KG1 (cell line): ENCODE measurements at regions not wholly inside any gene's neighbourhood (a gene's known extent, or its start where the extent isn't known, plus 50 kb on each side); places are given as distances from the start of the nearest gene placed in this dataset.
"Not testable (repeated sequence)": the region's sequence is repeated elsewhere in the genome, so short reads cannot be mapped to it uniquely, and the experiment has no call there.

Source experiments
- DNase-seq: peaks from one replicate; lab custom pipeline; 2025; lab: John Stamatoyannopoulos, UW

DNA sequence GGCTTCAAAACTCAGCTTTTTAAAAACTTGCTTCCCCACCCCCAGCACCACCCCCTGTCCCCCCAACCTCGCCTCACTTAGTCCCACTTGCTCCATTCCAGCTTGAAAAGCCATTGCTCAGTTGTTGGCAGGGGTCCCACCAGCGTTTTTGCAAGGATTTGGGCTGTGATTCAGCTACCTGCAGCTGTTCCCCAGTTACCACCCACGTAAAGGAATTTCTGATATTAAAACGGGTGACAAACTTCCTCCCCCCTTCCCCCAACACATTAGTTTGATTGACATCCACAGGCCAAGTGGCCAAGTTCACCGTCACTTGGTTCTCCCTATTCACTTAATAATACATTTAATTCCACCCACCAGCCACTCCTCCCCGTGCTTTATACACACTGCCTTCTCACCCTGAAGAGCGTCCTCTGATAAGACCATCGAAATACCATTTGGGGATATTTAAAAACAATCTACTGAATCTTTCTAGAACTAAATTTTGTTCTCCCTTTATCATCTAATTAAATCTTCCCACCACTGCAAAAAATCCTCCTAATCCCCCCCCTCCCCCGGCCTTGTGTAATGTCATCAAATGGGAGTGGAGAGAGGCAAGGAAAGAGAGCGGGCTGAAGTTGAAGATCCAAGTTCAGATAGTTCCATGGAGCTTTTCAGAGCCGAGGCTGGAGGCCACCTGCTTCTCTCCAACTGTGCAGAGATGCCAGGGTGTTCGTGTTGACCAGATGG is 55.1 kb downstream of the SOX9 start:
- no peak for DNase-seq

- DNase-seq = no peak
Measured at GRCh38 chr17:72176516-72176851, 55.7 kb downstream of the SOX9 start.

GRCh38 chr17:72176951-72177660 is 56.3 kb downstream of the SOX9 start:
- DNase-seq = no peak

DNA sequence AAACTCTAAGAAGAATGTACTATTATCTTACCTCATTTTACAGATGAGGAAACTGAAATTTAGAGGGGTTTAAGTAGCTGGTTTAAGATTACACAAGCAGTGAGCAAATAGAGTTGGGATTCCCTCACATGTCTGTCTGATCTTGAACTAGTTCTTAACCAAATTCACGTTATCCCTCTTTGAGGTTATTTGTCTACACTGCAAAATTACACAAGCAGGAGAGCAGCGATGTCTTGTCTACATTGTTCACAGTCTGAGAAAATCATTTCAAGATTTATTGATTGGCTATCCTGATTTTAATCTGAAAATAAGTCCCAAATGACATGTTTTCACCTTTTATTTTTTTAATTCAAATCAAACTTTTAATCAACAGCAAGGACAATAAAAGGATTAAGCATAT is 56.9 kb downstream of the SOX9 start:
- no peak for DNase-seq

DNA sequence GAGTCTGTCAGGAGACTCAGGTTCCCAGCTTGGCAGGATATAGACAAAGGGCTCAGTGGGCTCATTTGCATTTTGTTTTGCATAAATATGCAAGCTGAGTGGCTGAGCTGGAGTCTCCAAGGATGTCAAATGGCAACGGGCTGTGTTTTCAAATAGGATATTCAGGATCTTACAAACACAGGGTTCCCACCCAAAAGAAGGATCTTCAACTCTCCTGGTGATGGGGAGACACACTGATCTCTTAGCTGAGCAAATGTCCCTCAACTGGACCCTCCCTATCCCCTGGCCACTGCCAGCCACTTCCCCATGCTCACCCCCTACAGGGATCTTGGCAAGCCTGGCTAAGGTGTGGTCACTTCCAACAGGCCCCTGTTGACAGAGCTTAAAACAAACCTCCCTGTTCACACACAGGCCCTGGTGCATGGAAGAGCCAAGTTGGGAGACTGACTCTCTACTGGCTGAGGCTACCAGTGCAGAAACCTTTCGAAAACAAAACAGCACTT is 61.6 kb downstream of the SOX9 start:
- no peak for DNase-seq

- DNase-seq = no peak
Measured at GRCh38 chr17:72183194-72183685, 62.4 kb downstream of the SOX9 start.

DNA sequence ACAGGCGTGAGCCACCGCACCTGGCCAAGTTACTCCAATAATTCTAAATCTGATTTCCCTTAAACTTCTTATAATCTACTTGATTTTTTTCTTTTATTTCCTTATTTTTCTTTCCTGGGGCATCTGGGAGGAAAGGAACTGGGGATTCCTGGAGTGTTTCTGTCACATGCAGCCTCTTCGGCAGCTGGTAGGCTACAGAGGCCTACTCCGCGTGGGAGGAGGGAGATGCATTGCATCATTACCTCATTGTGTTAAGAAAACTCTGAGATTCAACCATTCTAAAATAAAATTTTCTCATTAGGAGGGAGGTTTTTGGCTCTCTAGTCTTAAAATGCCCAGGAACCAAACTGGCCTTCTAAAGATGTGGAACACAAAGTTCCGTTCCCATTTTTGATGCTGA is 64.0 kb downstream of the SOX9 start:
- DNase-seq = no peak

- DNase-seq = no peak
Measured at GRCh38 chr17:72185564-72185963, 64.7 kb downstream of the SOX9 start.

DNA sequence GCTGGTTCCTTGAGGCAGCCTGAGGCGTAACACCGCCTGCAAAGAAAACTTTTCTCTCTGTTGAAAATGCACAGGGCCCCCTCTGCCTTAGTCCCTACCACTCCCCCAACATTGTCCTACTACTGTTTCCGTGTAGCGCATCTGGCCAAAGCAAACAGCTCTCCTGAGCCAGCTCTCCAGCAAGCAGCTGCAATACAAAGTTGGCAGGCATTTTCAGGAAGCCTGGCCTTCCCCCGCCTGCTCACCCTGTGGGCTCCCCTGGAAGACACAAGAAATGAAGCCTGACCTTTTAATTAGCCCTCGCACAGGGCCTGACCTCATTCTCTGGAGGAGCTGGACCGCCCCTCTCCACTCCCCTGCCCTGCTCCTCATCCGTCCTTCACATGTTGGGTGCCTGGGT is 66.7 kb downstream of the SOX9 start:
- no peak for DNase-seq

GRCh38 chr17:72188801-72189200 is 68.0 kb downstream of the SOX9 start:
- no peak for DNase-seq

DNA sequence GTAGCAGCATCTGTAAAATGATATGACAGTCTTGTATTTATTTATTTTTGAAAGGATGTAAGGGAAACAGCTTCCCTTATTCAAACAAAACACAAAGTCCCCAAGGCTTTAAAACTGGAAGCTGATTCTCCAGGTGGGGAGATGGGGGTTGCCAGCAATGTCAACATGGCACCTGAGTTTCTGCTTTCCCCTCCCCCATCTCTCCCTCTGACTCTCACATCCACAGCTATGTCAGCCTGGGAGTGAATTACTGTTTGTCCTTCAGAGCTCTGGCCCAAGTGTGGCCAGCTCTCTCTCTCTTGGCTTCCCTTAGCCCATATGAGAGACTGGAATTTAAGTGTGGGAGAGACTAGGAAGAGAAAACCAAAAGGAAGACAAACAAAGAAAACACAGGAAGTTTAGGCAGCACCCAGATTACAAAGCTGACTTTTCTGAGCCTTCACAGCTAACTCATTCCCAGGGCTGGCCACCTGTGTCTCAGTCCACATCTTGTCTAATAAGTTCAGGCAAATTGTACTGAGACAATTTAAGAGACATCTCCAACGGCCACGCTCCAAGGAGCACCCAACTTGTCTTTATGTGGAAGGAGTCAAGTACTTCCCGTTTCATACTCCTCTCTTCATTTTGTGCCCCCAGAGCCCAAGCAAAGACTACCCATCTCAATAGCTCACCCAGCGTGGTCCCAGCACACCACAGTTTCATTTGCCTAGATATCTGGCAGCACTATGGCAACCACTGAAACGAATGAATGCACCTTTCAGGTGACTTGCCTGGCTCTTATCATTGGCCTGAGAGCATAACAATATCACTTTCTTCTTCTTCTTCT is 69.2 kb downstream of the SOX9 start:
- no peak for DNase-seq

- DNase-seq = no peak
Measured at GRCh38 chr17:72191356-72191755, 70.5 kb downstream of the SOX9 start.

DNA sequence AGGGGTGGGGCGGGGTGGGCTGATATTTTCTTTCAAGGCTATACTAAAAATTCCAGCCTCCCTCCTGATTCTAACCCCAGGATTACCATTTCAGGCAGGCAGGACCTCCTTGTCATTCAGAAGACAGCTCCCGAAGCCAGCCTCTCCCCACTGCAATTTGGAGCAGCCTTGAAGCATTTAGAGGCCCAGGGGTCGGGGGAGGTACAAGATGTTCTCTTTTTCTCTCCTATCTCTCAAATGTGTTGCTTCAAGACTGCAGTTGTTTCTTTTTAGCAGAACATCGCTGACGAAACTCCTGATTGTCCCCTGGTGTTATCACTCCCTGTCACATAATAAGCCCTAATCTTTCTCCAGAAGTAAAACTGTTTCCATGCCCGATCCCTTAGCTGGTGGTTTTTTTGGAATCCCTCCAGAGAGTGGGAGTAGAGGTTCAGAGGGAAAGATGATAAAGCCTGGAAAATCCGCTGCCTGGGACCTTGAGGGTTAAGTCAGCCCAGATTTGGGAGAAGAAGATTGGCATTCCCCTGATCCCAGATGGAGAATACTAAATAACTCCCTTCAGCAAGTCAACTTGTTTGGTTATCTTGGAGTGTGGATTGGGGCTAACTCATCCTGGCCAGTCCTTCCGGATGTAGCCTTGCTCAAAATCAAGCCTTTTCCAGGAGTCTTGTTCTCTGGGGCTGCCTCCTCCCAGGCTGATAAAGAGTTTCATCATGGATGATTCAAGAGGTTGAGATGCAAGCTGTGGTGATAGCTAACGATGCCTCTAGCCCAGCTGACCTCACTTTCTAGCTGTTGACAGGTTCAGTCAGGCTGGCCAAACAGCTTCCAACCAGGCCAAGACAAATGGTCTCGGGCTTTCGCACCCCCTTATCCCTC is 71.3 kb downstream of the SOX9 start:
- no peak for DNase-seq

DNA sequence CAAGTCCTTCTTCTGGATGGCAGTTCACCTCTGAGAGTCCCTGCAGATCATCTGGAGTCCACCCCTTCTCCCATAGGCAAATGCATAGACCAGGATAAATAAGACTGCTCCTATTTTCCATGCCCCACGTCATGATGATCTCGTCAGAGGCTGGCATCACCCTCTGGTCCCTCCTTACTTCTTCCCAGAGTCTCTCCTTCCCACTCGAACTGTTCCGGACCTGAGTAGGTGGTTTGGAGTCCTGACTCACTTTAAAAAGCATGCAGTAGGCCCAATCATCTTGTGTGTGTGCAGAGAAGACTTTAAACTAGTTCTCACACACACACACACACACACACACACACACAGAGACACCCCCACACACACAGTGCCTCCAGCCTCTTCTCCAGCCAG is 72.0 kb downstream of the SOX9 start:
- DNase-seq = no peak

DNA sequence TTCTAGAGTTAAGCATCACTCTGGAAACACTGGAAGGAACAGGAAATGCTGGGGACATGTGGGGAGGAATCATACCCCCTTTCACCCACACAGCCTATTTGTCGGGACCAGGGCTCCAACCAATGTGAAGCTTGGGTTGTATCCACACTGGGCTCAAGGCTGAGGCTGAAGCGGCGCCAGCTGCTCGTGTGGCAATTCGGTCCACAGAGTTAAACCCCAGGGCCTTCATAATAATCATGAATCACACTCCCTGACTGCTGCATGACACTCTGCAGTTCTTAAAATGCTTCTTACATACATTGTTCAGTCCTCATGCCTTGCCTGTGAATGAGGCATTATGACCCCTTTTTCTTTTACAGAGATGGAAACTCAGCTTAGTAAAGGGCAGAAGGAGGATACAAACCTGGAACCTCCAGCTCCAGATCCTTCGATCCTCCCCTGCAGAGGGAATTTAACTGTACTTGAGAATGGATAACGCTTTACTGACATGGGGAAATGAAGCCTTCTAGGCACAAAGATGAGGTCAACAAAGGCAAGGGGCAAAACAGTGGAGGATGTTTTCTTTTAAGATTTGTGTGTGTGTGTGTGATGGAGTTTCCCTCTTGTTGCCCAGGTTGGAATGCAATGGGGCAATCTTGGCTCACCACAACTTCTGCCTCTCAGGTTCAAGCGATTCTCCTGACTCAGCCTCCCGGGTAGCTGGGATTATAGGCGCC is 72.7 kb downstream of the SOX9 start:
- no peak for DNase-seq

DNA sequence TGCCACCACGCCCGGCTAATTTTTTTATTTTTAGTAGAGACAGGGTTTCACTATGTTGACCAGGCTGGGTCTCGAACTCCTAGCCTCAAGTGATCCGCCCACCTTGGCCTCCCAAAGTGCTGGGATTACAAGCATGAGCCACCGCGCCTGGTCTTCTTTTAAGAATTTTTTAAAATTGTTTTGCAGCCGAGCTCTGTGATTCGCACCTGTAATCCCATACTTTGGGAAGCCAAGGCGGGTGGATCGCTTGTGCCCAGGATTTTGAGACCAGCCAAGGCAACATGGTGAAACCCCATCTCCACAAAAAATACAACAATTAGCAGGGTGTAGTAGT is 73.3 kb downstream of the SOX9 start:
- DNase-seq = not testable (repeated sequence)

DNA sequence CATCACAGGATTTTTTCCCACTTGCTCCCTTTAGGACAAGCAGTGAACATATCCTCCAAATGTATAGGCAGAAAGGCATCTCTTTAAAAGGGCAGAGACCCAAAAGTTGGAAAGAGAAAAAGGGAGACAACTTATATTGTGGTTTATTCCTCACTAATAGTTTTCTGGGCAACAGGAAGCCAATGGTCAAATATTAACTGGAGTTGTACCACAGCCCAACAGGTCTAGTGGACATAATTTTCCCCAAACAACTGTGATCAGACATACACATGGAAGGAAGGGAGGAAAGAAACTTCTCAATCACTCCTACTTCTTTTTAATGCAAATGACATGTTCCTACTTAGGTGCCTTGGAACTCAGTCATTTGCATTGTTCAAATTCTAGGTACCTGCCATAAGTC is 78.4 kb downstream of the SOX9 start:
- DNase-seq = no peak

- DNase-seq = no peak
Measured at GRCh38 chr17:72204742-72205141, 83.9 kb downstream of the SOX9 start.

GRCh38 chr17:72205357-72205756 is 84.5 kb downstream of the SOX9 start:
- DNase-seq = no peak

DNA sequence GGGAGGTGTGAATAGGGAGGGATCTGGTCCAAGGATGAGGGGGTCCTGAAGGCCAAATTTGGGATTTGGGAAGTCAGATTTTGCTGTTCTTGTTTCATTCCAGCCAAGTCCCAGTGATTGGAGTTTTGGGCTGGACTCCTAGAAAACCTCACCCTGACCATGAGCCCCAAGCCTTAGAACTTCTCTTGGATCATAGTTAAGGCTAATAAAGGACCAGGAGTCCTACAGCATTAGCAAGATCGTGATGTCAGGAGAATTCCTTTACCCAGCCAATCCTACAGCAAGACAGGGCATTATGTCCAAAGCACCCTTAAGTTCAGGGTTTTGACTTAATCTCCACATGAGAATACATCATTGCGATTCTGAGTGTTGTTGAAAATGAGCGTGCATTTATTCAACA is 85.0 kb downstream of the SOX9 start:
- DNase-seq = no peak

- no peak for DNase-seq
Measured at GRCh38 chr17:72206376-72206775, 85.6 kb downstream of the SOX9 start.
